ENCODE measurements at regions not wholly inside any gene's neighbourhood (a gene's known extent, or its start where the extent isn't known, plus 50 kb on each side); places are given as distances from the start of the nearest gene placed in this dataset.

DNA sequence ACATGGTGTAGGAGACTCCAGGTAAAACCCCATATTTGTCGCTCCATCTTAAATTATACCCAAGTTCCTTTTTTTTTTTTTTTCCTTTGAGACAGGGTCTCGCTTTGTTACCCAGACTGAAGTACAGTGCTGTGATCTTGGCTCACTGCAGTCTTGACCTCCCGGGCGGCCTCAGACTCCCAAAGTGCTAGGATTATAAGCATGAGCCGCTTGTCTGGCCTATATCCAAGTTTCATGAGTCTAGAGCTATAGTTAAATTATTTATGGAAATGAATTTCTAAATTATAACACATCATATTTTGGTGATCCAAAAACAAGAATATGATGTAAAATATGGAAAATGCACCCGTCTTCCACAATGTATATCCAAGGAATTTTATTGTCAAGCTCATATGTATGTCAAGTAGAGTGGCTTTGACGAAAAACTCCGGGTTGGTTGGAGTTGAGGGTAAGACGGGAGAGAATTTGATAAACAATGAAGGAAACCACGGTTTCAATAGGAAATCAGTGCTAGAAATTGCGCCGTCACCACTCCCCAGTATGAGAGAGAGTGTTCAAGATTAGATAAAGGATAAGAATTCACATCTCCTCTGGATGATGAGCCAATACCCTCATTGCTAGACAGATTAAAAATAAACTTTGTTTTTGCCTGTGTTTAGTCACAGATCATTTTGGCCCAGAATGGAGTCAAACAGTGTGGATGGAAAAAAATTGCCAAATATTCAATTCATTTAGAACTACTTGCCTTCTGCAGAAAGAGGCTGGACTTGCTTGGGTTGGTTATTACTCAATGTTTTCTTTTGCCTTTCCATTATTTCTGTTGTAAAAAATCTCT is 209.2 kb upstream of the NR2F2 start:
- POLR2A ChIA-PET (ENCODE audit: partially characterized antibody) = no interaction called here
- Histone ChIP-seq H3K4me1 (replicated peaks in 1 of 4; ENCODE audit: control insufficient read depth in 3 of 4, insufficient read depth in 4 of 4, low read length in 3 of 4) (peaks cover 0 to 3% (median 0%) of the 10 kb centered on the region in 4 experiments; a peak in 1 of 7 replicates), H3K18ac (ENCODE audit: extremely low read depth, low read length) (no peak overlapping the region), H3K14ac (ENCODE audit: insufficient read length) (no peak overlapping the region), H3K4ac (replicated peaks; ENCODE audit: insufficient read length, low read depth, low read length) (no peak overlapping the region), H2BK20ac (ENCODE audit: low read length) (no peak overlapping the region), H2AK5ac (ENCODE audit: low read depth, low read length) (no peak overlapping the region), H3K36me3 (ENCODE audit: control insufficient read depth in 2 of 4, insufficient read depth in 4 of 4, low read length in 3 of 4) (no peaks in the 10 kb centered on the region), H3K27ac (ENCODE audit: low read depth, low read length) (no peak overlapping the region), H3K56ac (replicated peaks; ENCODE audit: insufficient read length, low read depth, low read length) (no peak overlapping the region), H2BK5ac (ENCODE audit: low read depth, low read length) (no peak overlapping the region), H3K4me2 (ENCODE audit: insufficient read depth in 1 of 2, low read depth in 2 of 2, low read length in 2 of 2) (no peak overlapping the region), H4K91ac (replicated peaks; ENCODE audit: insufficient read length, low read length) (no peak overlapping the region), H2BK120ac (replicated peaks; ENCODE audit: low read depth, low read length) (no peak overlapping the region), H3K79me1 (ENCODE audit: low read depth, low read length) (no peaks in the 10 kb centered on the region), H3K79me2 (ENCODE audit: control insufficient read depth in 1 of 2, insufficient read depth in 2 of 2, low read length in 2 of 2) (no peaks in the 10 kb centered on the region), H3K9ac (replicated peaks in 1 of 4; ENCODE audit: extremely low read depth in 1 of 4, low read depth in 3 of 4, low read length in 3 of 4) (no peak overlapping the region), H3K27me3 (replicated peaks in 1 of 4; ENCODE audit: control insufficient read depth in 3 of 4, extremely low read depth in 1 of 4, insufficient read depth in 3 of 4, low read length in 3 of 4) (no peaks in the 10 kb centered on the region), H3K23ac (ENCODE audit: insufficient read length) (no peak overlapping the region), H4K5ac (ENCODE audit: insufficient read length, low read depth, low read length) (no peak overlapping the region), H2AFZ (ENCODE audit: low read length) (no peak overlapping the region), H3K23me2 (ENCODE audit: low read depth, low read length) (no peaks in the 10 kb centered on the region), H3K4me3 (ENCODE audit: extremely low read depth in 1 of 4, insufficient read depth in 2 of 4, low read depth in 3 of 4, low read length in 4 of 4) (no peak overlapping the region), H3K9me3 (ENCODE audit: insufficient read depth in 2 of 2, low read depth in 1 of 2, low read length in 1 of 2) (no peaks in the 10 kb centered on the region), H2BK12ac (ENCODE audit: low read depth, low read length) (no peak overlapping the region), H2BK15ac (ENCODE audit: low read length) (no peak overlapping the region), H4K8ac (ENCODE audit: extremely low read depth, insufficient read depth, low read length) (no peak overlapping the region), H4K20me1 (replicated peaks in 1 of 2; ENCODE audit: control insufficient read depth in 1 of 2, insufficient read depth in 2 of 2, low read length in 2 of 2) (no peaks in the 10 kb centered on the region)
- DNase-seq (ENCODE audit: low read depth in 1 of 2, low spot score in 2 of 2) = no peak
- WGBS, 2 experiments (ENCODE audit: extremely low coverage in 1 of 2, insufficient coverage in 1 of 2, insufficient read length in 1 of 2, insufficient replicate concordance in 2 of 2, low coverage in 1 of 2, low lambda C conversion rate in 2 of 2, missing lambda C conversion rate in 1 of 2) = 90% methylated on average over 12 of the region's 12 CpGs; no CpG with 5 or more reads in 1 of the 2 experiments
- CTCF ChIA-PET (ENCODE audit: partially characterized antibody) = interaction anchor here (1.6 kb wide), 1 partner anchor 13 kb away, joined by 3 read pairs; no protein-coding TSS in a partner anchor
- no peak for TF ChIP-seq CHD2 (IDR thresholded peaks at IDR 0.05; ENCODE audit: low read length)
- no peak for TF ChIP-seq CEBPB (IDR thresholded peaks at IDR 0.05; ENCODE audit: low read depth, low read length)
- no peak for TF ChIP-seq TAF7 (optimal IDR thresholded peaks at IDR 0.05; ENCODE audit: borderline replicate concordance, low read depth, low read length)
- TF ChIP-seq RBBP5 (IDR thresholded peaks at IDR 0.05; ENCODE audit: borderline replicate concordance, low read depth, low read length) = no peak
- TF ChIP-seq NRF1 (IDR thresholded peaks at IDR 0.05; ENCODE audit: low read depth, low read length) = no peak
- TF ChIP-seq HDAC2 (IDR thresholded peaks at IDR 0.05; ENCODE audit: borderline replicate concordance in 1 of 2, low read depth in 2 of 2, low read length in 2 of 2) = no peak
- no peak for TF ChIP-seq SRF (IDR thresholded peaks at IDR 0.05; ENCODE audit: low read depth, low read length)
- no peak for TF ChIP-seq HDAC6 (IDR thresholded peaks at IDR 0.05; ENCODE audit: low read depth, low read length)
- TF ChIP-seq GTF2F1 (IDR thresholded peaks at IDR 0.05; ENCODE audit: borderline replicate concordance, low read depth, low read length) = no peak
- no peak for TF ChIP-seq SIX5 (IDR thresholded peaks at IDR 0.05; ENCODE audit: low read depth, low read length)
- no peak for TF ChIP-seq SP4 (IDR thresholded peaks at IDR 0.05; ENCODE audit: low read length)
- no peak for TF ChIP-seq EP300 (IDR thresholded peaks at IDR 0.05; ENCODE audit: borderline replicate concordance in 1 of 2, low read depth in 2 of 2, low read length in 2 of 2)
- no peak for TF ChIP-seq SP2 (IDR thresholded peaks at IDR 0.05; ENCODE audit: low read length)
- FAIRE-seq = no peak

Data from H1 (cell line).